NCI-H2171 (cell line): ENCODE measurements at regions not wholly inside any gene's neighbourhood (a gene's known extent, or its start where the extent isn't known, plus 50 kb on each side); places are given as distances from the start of the nearest gene placed in this dataset.
A peak's percentile ranks its signal among the peaks of the same experiment; 100 is the strongest.

Experiments used
- DNase-seq: peaks from one replicate; lab custom pipeline; 2025; lab: John Stamatoyannopoulos, UW

- DNase-seq: peak; percentile 59
Measured at GRCh38 chr13:40456397-40456953, 210.0 kb downstream of the FOXO1 start.

GRCh38 chr13:40456979-40457553, 209.4 kb downstream of the FOXO1 start:
- DNase-seq: no peak

- peak; percentile 8 for DNase-seq
Measured at GRCh38 chr13:40457929-40458719, 208.3 kb downstream of the FOXO1 start.

- no peak for DNase-seq
Measured at GRCh38 chr13:40458720-40458990, 207.8 kb downstream of the FOXO1 start.

- no peak for DNase-seq
Measured at GRCh38 chr13:40460116-40460515, 206.3 kb downstream of the FOXO1 start.

- DNase-seq: no peak
Measured at GRCh38 chr13:40464337-40465014, 202.0 kb downstream of the FOXO1 start.

GRCh38 chr13:40465015-40465390, 201.4 kb downstream of the FOXO1 start:
- DNase-seq: no peak

- no peak for DNase-seq
Measured at GRCh38 chr13:40466272-40466671, 200.2 kb downstream of the FOXO1 start.

- no peak for DNase-seq
Measured at GRCh38 chr13:40468227-40468838, 198.1 kb downstream of the FOXO1 start.

GRCh38 chr13:40469581-40470310, 196.7 kb downstream of the FOXO1 start:
- no peak for DNase-seq

GRCh38 chr13:40470660-40471059, 195.8 kb downstream of the FOXO1 start:
- no peak for DNase-seq

- no peak for DNase-seq
Measured at GRCh38 chr13:40471076-40471475, 195.4 kb downstream of the FOXO1 start.

GRCh38 chr13:40471911-40472310, 194.5 kb downstream of the FOXO1 start:
- no peak for DNase-seq

- no peak for DNase-seq
Measured at GRCh38 chr13:40472427-40473220, 193.8 kb downstream of the FOXO1 start.

GRCh38 chr13:40475617-40476016, 190.8 kb downstream of the FOXO1 start:
- no peak for DNase-seq

- DNase-seq: no peak
Measured at GRCh38 chr13:40476175-40476958, 190.1 kb downstream of the FOXO1 start.

- DNase-seq: no peak
Measured at GRCh38 chr13:40477623-40478608, 188.5 kb downstream of the FOXO1 start.

- DNase-seq: no peak
Measured at GRCh38 chr13:40478775-40479174, 187.7 kb downstream of the FOXO1 start.

- no peak for DNase-seq
Measured at GRCh38 chr13:40479196-40479845, 187.1 kb downstream of the FOXO1 start.
